Breast epithelium (tissue), 3 donors: ENCODE measurements at regions not wholly inside any gene's neighbourhood (a gene's known extent, or its start where the extent isn't known, plus 50 kb on each side); places are given as distances from the start of the nearest gene placed in this dataset.

Experiments
- CTCF ChIP-seq, 3 donors: fragments of 450-650 bp; IDR thresholded peaks; one replicate each; pipeline ENCODE4 v1.5.1; 2016 to 2017; ENCODE audit warnings: antibody characterized with exemption in 3 of 3, mild to moderate bottlenecking in 3 of 3, moderate library complexity in 3 of 3
- POLR2A ChIP-seq: fragments of 450-650 bp; IDR thresholded peaks from one replicate; pipeline ENCODE4 v1.6.1; 2016; ENCODE audit warnings: antibody characterized with exemption, mild to moderate bottlenecking, moderate library complexity
- POLR2AphosphoS5 ChIP-seq, 3 donors: sonication (generic); formaldehyde crosslinking; IDR thresholded peaks; one replicate each; pipeline ENCODE4 v1.6.1; 2017; ENCODE audit warnings: antibody characterized with exemption in 3 of 3

- TF ChIP-seq POLR2A (no peak), CTCF (IDR thresholded peaks at IDR 0.05) (no peak), POLR2AphosphoS5 (IDR thresholded peaks at IDR 0.05) (no peak)
Observed at GRCh38 chr5:50903651-50904050, 237.2 kb downstream of the PARP8 start.
